Activated CD4-positive, alpha-beta T cell treated with anti-CD3 and anti-CD28 coated beads for 36 hours (primary cell): ENCODE measurements at regions not wholly inside any gene's neighbourhood (a gene's known extent, or its start where the extent isn't known, plus 50 kb on each side); places are given as distances from the start of the nearest gene placed in this dataset.
"Not testable (repeated sequence)": the region's sequence is repeated elsewhere in the genome, so short reads cannot be mapped to it uniquely, and the experiment has no call there.

Experiments
- ATAC-seq: fragments of 200-7000 bp; cut with Tn5 transposase; one replicate; pipeline ENCODE4 v1.10.0; 2021; ENCODE audit warnings: mild to moderate bottlenecking, moderate library complexity
- CTCF ChIA-PET: fragments of 350-600 bp; sonication (Branson Sonifier 250); formaldehyde crosslinking; loops from one replicate; lab custom pipeline; 2021; ENCODE audit warnings: antibody characterized with exemption; lab: Charles Lee
- POLR2A ChIA-PET: fragments of 350-600 bp; sonication (Branson Sonifier 250); formaldehyde crosslinking; loops from one replicate; lab custom pipeline; 2021; ENCODE audit warnings: antibody characterized with exemption, inconsistent platforms; lab: Charles Lee
- DNase-seq: peaks from one replicate; pipeline ENCODE4 v3.0.0-alpha.2; 2020
- H3K27ac Mint-ChIP-seq: one replicate; pipeline ENCODE4 v1.8.0; 2021; ENCODE audit warnings: mixed read lengths
- H3K27me3 Mint-ChIP-seq: one replicate; pipeline ENCODE4 v1.8.0; 2021; ENCODE audit warnings: mixed read lengths
- H3K36me3 Mint-ChIP-seq: one replicate; pipeline ENCODE4 v1.8.0; 2021; ENCODE audit warnings: low read depth, mixed read lengths
- H3K4me1 Mint-ChIP-seq: one replicate; pipeline ENCODE4 v1.8.0; 2021; ENCODE audit warnings: mixed read lengths
- H3K4me3 Mint-ChIP-seq: one replicate; pipeline ENCODE4 v1.8.0; 2021; ENCODE audit warnings: mild to moderate bottlenecking, moderate library complexity, mixed read lengths
- H3K9me3 Mint-ChIP-seq: one replicate; pipeline ENCODE4 v1.8.0; 2021; ENCODE audit warnings: low read depth, mixed read lengths
- intact Hi-C, 2 experiments: fragments of 100-400 bp; cut with DNase I in 1 of 2; cut with micrococcal nuclease in 1 of 2; formaldehyde crosslinking; loops; one replicate each; pipeline versions ENCODE4 v1.14.2 to v1.15.1; 2022 to 2024; cut with DNase I, micrococcal nuclease

DNA sequence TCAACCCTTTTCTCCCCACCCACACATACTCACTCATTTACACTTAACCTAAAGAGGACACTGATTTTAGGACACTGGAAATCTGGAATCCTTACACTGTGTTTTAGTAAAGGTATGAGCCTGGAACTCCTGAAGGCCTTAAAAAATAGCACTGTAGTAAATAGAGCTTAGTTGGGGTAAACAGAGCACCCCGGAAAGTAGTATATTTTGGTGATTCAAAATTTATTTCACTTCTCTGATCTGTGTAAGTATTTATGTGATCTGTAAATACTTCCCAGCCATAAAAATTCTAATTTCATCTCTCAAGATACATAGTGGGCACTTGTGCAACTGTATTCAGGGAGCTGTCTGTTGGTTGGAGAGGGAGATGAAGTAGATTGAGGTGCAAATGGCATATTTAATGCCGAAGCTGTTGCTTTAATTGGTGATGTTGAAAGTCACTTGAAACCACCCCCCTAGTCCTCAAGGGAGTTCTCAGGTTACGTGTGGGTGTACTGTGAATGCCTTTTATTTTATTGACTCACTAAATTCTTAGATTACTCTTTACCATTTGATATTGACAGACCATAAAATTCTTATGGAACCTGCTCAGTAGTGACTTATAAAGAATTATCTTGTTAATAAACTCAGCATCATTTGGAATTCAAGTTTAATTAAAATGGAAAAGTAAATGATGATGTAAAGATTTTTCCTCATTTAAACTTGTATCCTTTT, 154.9 kb downstream of the SOX4 start:
- intact Hi-C loops: no loop called here
- ATAC-seq: no peak
- DNase-seq: no peak
- H3K9me3 Mint-ChIP-seq: no peaks in the 10 kb centered on the region
- peaks cover 8% of the 10 kb centered on the region for H3K4me1 Mint-ChIP-seq
- no peak overlapping the region for H3K4me3 Mint-ChIP-seq
- no peaks in the 10 kb centered on the region for H3K36me3 Mint-ChIP-seq
- H3K27ac Mint-ChIP-seq: no peak overlapping the region
- ChIA-PET CTCF (no interaction called here), POLR2A (no interaction called here)
- peaks cover 4% of the 10 kb centered on the region for H3K27me3 Mint-ChIP-seq

DNA sequence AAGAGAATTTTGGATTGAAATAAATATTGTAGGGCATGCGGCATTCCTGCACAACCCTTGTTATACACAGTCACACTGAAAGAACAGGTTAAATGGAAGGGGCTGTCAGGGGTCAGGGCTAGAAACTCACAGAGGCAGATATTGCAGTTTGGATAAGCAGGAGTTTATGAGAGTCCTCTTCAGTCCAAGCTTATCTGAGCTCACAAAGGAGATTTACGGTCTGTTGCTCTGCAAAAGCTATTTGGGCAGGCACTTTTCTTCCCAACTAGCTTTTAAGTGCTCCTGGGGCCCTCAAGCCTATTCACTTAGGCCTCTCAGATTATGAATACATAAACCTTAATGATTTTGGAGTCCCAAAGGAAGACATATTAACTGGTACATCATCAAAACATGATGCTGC, 156.2 kb downstream of the SOX4 start:
- ChIA-PET CTCF (no interaction called here), POLR2A (no interaction called here)
- H3K27ac Mint-ChIP-seq: no peak overlapping the region
- peaks cover 4% of the 10 kb centered on the region for H3K27me3 Mint-ChIP-seq
- DNase-seq (no peak), ATAC-seq (no peak)
- no peak overlapping the region for H3K4me3 Mint-ChIP-seq
- H3K9me3 Mint-ChIP-seq: no peaks in the 10 kb centered on the region
- H3K36me3 Mint-ChIP-seq: no peaks in the 10 kb centered on the region
- intact Hi-C loops: no loop called here
- H3K4me1 Mint-ChIP-seq: peaks cover 8% of the 10 kb centered on the region

DNA sequence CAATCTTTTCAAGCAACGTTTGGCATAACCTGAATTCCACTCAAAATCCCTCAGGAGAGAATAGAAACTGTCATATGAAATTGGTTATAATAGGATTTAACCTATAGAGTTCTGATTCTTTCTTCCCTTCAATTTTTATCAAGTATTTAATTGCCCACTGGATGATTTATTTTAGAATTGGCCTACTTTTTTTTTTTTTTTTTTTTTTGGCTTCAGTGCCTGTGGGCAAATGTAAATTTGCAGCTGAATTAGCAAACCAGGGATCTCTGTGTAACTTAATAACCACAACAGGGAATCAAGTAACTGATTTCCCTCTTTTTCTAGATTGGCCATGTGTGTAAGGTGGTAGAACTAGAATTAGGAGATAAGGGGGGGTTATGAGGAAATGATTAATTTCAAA, 157.0 kb downstream of the SOX4 start:
- CTCF ChIA-PET: no interaction called here

DNA sequence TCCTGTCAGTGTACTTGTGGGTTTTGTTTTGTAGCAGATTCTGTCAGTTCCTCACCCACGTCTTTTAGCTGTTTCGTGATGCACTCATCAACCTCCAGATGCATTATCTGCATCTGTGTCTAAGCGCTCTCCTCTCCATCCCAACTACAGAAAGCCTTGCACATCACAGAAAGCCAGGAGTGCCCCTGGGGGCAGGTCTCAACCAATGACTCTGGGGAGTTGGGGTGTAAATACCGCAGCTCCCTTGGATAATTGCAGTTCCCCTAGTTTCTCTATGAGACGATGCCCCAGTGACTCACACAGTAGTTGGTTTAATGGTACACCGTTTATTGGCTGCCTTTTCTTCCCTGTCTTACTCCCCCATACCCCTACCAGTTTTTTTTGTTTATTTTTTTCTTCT, 158.1 kb downstream of the SOX4 start:
- H3K36me3 Mint-ChIP-seq: no peaks in the 10 kb centered on the region
- ChIA-PET CTCF (no interaction called here), POLR2A (no interaction called here)
- peaks cover 8% of the 10 kb centered on the region for H3K4me1 Mint-ChIP-seq
- no peak overlapping the region for H3K27ac Mint-ChIP-seq
- H3K9me3 Mint-ChIP-seq: no peaks in the 10 kb centered on the region
- peaks cover 4% of the 10 kb centered on the region for H3K27me3 Mint-ChIP-seq
- H3K4me3 Mint-ChIP-seq: no peak overlapping the region
- DNase-seq (peak; percentile 12), ATAC-seq (peak; percentile 69)
- intact Hi-C loops: no loop called here

More for the DNA sequence above, 157.0 kb downstream of the SOX4 start:
- peaks cover 8% of the 10 kb centered on the region for H3K4me1 Mint-ChIP-seq
- ATAC-seq: no peak
- H3K27ac Mint-ChIP-seq: no peak overlapping the region
- no peaks in the 10 kb centered on the region for H3K36me3 Mint-ChIP-seq
- POLR2A ChIA-PET: no interaction called here
- intact Hi-C loops: no loop called here
- H3K9me3 Mint-ChIP-seq: no peaks in the 10 kb centered on the region
- H3K4me3 Mint-ChIP-seq: no peak overlapping the region
- DNase-seq: no peak
- H3K27me3 Mint-ChIP-seq: peaks cover 4% of the 10 kb centered on the region

DNA sequence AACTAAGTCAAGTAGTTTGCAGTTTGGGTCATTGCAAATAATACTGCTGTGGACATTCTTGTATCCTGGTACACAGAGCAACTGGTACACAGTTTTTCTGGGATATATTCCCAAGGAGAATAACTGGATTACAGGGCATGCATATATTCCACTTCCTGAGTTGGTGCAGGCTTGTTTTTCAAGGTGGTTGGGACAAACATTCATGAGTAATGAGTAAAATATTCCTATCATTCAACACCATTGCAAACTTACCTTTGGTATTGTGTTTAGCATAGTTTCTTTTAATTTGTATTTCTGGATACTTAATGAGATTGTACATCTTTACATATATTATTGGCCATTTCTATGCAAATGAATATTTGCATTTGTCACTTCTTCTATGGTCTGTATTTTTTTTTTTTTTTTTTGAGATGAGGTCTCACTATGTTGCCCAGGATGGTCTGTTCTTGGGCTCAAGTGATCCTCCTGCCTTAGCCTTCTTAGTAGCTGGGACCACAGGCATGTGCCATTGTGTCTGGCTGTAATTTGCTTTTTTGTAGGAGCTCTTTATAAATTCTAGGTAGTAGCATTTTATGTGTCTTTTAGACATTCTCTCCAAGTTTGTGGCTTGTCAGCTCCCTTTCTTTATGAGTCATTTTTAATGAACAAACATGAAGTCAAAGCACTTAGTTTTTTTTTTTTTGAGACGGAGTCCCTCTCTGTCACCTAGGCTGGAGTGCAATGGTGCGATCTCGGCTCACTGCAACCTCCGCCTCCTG, 158.7 kb downstream of the SOX4 start:
- Mint-ChIP-seq H3K36me3 (no peaks in the 10 kb centered on the region), H3K9me3 (no peaks in the 10 kb centered on the region), H3K4me3 (no peak overlapping the region), H3K27ac (no peak overlapping the region), H3K4me1 (peaks cover 8% of the 10 kb centered on the region), H3K27me3 (peaks cover 4% of the 10 kb centered on the region)
- no peak for ATAC-seq
- POLR2A ChIA-PET: interaction anchor here (0.6 kb wide), 1 partner anchor 156 kb away, joined by 3 read pairs; no protein-coding TSS in a partner anchor
- intact Hi-C loops: no loop called here
- DNase-seq: no peak
- CTCF ChIA-PET: interaction anchor here (0.6 kb wide), 1 partner anchor 14 kb away, joined by 4 read pairs; no protein-coding TSS in a partner anchor

DNA sequence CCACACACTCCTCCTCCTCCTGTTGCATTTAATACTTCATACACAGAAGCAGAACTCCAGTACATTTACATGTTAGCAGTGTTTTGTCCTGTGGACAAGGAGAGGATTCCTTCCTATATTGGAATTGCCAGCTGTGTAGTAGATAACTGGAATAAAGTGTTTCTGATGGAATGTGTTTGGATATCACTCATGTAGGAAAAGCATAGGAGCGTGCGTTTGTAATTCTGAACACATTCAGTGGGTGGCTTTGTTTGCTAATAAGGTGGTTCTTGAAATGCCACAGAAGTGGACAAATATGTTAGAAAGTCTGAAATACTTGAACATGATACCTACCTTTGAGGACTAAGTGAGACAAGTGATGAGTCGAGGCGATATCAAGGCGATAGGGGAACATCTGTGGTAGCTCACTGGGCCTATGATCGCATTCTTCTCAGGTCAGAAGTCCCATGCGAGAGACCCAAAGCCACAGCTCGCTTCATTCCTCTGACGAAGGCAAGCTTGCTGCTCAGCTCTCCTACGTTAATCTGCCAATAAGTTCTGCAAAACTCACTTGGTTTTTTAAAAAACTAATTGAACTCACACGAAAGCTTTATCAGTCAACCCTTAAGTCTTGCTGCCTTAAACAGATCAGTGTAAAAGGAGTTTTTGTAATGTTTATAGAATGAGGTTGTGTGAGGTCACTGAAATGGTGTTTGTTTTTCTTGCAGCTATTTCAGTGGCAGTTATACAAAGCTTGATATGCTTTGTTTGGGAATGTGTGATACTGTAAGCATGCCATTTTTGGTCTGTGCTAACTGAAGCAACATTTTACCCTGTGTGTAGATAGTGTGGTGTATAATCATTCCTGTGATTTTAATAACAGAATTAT, 159.9 kb downstream of the SOX4 start:
- Mint-ChIP-seq H3K4me1 (peaks cover 8% of the 10 kb centered on the region), H3K27ac (no peak overlapping the region), H3K9me3 (no peaks in the 10 kb centered on the region), H3K4me3 (no peak overlapping the region), H3K36me3 (no peaks in the 10 kb centered on the region), H3K27me3 (peaks cover 4% of the 10 kb centered on the region)
- ChIA-PET CTCF (no interaction called here), POLR2A (no interaction called here)
- ATAC-seq: no peak
- intact Hi-C loops: no loop called here
- DNase-seq: no peak

DNA sequence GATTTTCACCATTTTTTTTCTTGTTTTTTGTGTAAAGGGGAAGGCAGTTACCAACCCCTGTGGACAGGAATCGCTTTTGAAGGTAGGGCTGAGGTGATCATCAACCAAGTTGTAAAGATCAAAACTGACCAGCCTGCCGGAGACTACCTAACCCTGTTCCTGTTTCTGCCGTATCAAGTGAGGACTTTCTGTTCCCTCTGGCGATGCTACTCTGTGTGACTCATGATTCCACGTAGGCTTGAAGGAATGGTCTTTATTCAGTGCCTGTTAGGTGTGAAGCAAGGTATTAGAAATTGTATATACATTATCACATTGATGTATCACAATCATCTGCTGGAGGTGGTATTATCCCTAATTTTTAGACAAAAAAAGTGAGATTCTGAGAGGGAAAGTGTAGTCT, 161.3 kb downstream of the SOX4 start:
- no peaks in the 10 kb centered on the region for H3K36me3 Mint-ChIP-seq
- H3K4me3 Mint-ChIP-seq: no peak overlapping the region
- peaks cover 4% of the 10 kb centered on the region for H3K27me3 Mint-ChIP-seq
- no peak overlapping the region for H3K27ac Mint-ChIP-seq
- ChIA-PET CTCF (no interaction called here), POLR2A (no interaction called here)
- H3K4me1 Mint-ChIP-seq: peaks cover 8% of the 10 kb centered on the region
- no peaks in the 10 kb centered on the region for H3K9me3 Mint-ChIP-seq
- DNase-seq (no peak), ATAC-seq (no peak)
- intact Hi-C loops: no loop called here

DNA sequence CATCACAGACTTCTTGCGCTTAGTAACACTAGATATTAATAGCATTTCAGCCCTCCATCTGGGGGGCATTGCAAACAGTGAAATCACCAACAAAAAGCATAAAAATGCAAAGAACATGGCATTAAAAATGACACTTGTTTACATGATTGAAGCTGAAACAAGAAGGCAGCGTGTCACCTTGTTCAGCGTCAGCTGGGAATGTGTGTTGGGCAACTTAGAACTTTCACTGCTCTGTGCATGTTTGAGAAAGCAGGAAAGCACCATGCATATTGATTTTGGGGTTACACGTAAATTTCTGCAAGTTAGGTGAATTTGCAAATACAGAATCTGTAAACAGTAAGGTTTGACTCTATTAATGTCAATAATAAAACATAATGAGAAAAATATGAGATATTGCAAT, 162.9 kb downstream of the SOX4 start:
- ChIA-PET CTCF (no interaction called here), POLR2A (no interaction called here)
- H3K27ac Mint-ChIP-seq: no peak overlapping the region
- ATAC-seq: no peak
- H3K4me1 Mint-ChIP-seq: peaks cover 5% of the 10 kb centered on the region
- H3K4me3 Mint-ChIP-seq: no peak overlapping the region
- H3K36me3 Mint-ChIP-seq: no peaks in the 10 kb centered on the region
- intact Hi-C loops: no loop called here
- DNase-seq: no peak
- no peaks in the 10 kb centered on the region for H3K9me3 Mint-ChIP-seq
- H3K27me3 Mint-ChIP-seq: peaks cover 4% of the 10 kb centered on the region

DNA sequence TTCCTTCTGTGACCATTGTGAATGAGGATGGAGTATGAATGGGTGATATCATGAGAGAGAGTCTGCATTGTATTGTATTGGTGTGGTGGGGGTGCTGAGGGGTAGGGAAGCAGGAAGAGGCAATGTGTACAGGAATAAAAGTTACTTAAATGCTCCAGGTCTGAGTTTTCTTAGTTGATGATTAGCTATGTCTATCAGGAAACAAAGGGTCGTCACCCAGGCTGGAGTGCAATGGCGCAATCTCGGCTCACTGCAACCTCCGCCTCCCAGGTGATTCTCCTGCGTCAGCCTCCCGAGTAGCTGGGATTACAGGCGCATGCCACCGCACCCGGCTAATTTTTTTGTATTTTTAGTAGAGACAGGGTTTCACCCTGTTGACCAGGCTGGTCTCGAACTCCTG, 163.8 kb downstream of the SOX4 start:
- H3K36me3 Mint-ChIP-seq, CTCF ChIA-PET, DNase-seq, POLR2A ChIA-PET, H3K9me3 Mint-ChIP-seq, intact Hi-C loops, H3K4me3 Mint-ChIP-seq, H3K4me1 Mint-ChIP-seq, H3K27me3 Mint-ChIP-seq, H3K27ac Mint-ChIP-seq, ATAC-seq: not testable (repeated sequence)

DNA sequence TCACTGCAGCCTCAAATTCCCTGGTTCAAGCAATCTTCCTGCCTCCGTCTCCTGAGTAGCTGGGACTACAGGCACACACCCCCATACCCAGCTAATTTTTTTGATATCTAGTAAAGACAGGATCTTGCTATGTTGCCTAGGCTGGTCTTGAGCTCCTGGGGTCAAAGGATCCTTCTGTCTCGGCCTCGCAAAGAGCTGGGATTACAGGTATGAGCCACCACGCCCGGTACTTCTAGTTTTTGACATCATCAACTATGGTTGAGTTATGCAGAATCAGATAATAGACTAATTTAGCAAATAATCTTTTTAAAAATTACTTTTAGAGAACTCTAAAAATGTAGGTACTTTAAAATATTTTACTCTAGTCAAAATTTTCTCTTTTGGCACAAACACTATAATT, 166.2 kb downstream of the SOX4 start:
- no peak for ATAC-seq
- H3K9me3 Mint-ChIP-seq: no peaks in the 10 kb centered on the region
- DNase-seq: no peak
- no peaks in the 10 kb centered on the region for H3K4me1 Mint-ChIP-seq
- H3K27me3 Mint-ChIP-seq: no peaks in the 10 kb centered on the region
- POLR2A ChIA-PET: no interaction called here
- no peak overlapping the region for H3K27ac Mint-ChIP-seq
- H3K36me3 Mint-ChIP-seq: no peaks in the 10 kb centered on the region
- intact Hi-C loops: no loop called here
- no peak overlapping the region for H3K4me3 Mint-ChIP-seq
- CTCF ChIA-PET: interaction anchor here (0.6 to 1.1 kb wide), 2 partner anchors 28 to 53 kb away, joined by 3 read pairs; no protein-coding TSS in a partner anchor

DNA sequence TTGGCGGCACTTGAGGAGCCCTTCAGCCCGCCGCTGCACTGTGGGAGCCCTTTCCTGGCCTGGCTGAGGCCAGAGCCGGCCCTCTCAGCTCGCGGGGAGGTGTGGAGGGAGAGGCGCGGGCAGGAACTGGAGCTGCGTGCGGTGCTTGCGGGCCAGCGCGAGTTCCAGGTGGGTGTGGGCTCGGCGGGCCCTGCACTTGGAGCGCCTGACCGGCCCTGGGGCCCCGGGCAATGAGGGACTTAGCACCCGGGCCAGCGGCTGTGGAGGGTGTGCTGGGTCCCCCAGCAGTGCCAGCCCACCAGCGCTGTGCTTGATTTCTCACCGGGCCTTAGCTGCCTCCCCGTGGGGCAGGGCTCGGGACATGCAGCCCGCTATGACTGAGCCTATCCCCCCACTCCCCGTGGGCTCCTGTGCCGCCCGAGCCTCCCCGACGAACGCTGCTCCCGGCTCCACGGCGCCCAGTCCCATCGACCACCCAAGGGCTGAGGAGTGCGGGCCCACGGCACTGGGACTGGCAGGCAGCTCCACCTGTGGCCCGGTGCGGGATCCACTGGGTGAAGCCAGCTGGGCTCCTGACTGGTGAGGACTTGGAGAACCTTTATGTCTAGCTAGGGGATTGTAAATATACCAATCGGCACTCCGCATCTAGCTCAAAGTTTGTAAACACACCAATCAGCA, 167.6 kb downstream of the SOX4 start:
- DNase-seq, POLR2A ChIA-PET, CTCF ChIA-PET, intact Hi-C loops, H3K4me3 Mint-ChIP-seq, H3K27me3 Mint-ChIP-seq, ATAC-seq, H3K4me1 Mint-ChIP-seq, H3K9me3 Mint-ChIP-seq, H3K36me3 Mint-ChIP-seq, H3K27ac Mint-ChIP-seq: not testable (repeated sequence)
